DOHH2 (cell line): ENCODE measurements at regions not wholly inside any gene's neighbourhood (a gene's known extent, or its start where the extent isn't known, plus 50 kb on each side); places are given as distances from the start of the nearest gene placed in this dataset.

Experiments used
- EZH2phosphoT487 ChIP-seq: fragments of 200-600 bp; sonication (generic); IDR thresholded peaks from 2 replicates; pipeline ENCODE4 v1.6.1; 2017; ENCODE audit warnings: borderline replicate concordance, mild to moderate bottlenecking, antibody characterized with exemption, low read length, moderate library complexity, mixed read lengths
- TF ChIP-seq, protein P1 (sequence below): fragments of 200-600 bp; sonication (generic); IDR thresholded peaks from one replicate; pipeline ENCODE4 v1.5.1; 2014; ENCODE audit warnings: antibody characterized with exemption, mild to moderate bottlenecking, low read depth, low read length; ENCODE audit not compliant: poor library complexity, severe bottlenecking

DNA sequence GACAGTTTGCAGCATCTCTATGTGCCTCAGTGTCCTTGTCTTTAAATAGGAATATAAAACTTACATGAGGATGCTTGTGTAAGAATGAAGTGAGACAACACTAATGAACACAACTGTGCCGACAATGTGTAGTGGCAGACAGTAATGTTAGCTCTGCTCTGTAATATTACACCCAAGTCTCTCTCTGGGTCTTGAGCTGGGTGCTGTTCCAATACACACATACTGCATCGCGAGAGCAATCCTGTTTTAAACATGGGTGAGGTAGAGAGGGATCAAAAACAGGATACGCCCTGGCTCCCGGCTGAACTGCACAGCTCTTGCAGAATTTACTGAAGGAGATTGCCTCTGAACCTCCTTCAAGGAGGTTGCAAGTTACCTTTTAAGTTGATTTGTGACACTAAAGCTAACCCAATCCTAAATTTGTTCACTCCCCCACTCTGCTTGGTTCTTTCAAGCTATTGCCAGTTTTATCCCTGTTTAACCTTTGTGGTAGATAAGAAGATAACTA is 155.2 kb upstream of the ISL1 start:
- TF ChIP-seq, protein P1, sequence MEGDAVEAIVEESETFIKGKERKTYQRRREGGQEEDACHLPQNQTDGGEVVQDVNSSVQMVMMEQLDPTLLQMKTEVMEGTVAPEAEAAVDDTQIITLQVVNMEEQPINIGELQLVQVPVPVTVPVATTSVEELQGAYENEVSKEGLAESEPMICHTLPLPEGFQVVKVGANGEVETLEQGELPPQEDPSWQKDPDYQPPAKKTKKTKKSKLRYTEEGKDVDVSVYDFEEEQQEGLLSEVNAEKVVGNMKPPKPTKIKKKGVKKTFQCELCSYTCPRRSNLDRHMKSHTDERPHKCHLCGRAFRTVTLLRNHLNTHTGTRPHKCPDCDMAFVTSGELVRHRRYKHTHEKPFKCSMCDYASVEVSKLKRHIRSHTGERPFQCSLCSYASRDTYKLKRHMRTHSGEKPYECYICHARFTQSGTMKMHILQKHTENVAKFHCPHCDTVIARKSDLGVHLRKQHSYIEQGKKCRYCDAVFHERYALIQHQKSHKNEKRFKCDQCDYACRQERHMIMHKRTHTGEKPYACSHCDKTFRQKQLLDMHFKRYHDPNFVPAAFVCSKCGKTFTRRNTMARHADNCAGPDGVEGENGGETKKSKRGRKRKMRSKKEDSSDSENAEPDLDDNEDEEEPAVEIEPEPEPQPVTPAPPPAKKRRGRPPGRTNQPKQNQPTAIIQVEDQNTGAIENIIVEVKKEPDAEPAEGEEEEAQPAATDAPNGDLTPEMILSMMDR = no peak
- TF ChIP-seq EZH2phosphoT487 = no peak
